ENCODE measurements at regions not wholly inside any gene's neighbourhood (a gene's known extent, or its start where the extent isn't known, plus 50 kb on each side); places are given as distances from the start of the nearest gene placed in this dataset.

GRCh38 chr19:29292562-29292961 lies 79.6 kb upstream of the UQCRFS1 start:
- no peak for TF ChIP-seq TEAD4 (IDR thresholded peaks at IDR 0.05; ENCODE audit: borderline replicate concordance, insufficient read depth)
- TF ChIP-seq CTCF (IDR thresholded peaks at IDR 0.05) = no peak

Measured in SK-N-SH (cell line).